GM18519 (cell line): ENCODE measurements at regions not wholly inside any gene's neighbourhood (a gene's known extent, or its start where the extent isn't known, plus 50 kb on each side); places are given as distances from the start of the nearest gene placed in this dataset.

ENCODE experiments used
- ATAC-seq: cut with Tn5 transposase; IDR thresholded peaks from one replicate; pipeline ENCODE4 v1.9.1; 2021; ENCODE audit warnings: mild to moderate bottlenecking, moderate library complexity; ENCODE audit not compliant: unreplicated experiment, low FRiP score

DNA sequence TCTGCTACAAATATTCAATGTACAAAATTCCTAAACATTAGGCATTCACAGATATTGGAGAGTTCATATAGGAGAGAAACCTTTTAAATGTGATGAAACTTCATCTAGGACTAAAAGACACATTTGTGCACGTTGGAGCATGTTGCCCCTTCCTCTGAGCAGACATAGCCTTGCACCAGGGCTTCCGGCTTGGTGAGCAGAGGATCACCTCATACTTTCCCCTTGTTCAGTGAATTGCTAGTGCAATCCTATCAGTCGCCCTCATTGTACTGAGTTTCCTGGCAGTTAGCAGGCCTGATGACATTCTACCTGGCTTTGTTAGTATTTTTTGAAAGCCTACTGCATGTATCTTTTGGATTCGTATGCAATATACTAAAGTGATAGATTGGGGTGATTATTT, 466.2 kb downstream of the SPRY1 start:
- ATAC-seq: no peak

DNA sequence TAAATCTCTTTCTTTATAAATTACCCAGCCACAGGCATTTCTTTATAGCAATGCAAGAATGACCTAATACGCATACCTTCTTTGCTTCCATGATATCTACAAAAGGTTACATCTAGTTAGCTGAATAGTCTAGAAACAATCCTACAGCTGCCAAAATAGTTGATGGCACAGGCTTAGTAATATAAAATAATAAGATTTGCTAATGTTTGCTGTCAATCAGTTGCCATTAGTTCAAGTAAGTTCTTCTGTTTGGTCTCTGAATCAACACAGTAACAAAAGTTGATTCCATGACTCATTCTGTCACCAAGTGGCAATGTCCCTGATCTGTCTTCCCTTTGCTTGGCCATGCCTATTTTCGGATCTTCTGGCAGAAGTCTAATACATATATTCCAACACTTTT, 470.2 kb downstream of the SPRY1 start:
- no peak for ATAC-seq

DNA sequence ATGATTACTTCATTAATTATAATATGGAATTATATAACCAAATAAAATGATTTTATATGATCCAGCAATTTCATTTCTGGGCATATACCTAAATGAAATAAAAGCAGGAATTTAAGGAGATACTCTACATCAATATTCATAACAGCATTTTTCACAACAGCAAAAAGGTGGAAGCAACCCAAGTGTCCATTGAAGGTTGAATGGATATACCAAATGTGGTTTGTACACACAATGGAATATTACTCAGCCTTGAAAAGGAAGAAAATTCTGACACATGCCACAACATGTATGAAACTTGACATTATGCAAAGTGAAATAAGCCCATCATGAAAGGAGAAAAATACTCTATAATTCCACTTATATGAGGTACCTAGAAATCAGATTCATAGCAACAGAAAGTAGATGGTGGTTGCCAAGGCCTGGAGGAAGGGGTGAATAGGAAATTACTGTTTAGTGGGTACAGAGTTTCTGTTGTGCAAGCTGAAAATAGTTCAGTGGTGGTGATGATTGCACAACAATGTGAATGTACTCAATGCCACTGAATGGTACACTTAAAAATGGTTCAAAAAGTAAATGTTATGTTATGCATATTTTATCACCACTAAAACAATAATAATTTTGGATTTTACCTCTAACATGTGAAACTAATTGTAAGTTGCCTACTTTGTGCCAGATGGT, 471.5 kb downstream of the SPRY1 start:
- no peak for ATAC-seq

DNA sequence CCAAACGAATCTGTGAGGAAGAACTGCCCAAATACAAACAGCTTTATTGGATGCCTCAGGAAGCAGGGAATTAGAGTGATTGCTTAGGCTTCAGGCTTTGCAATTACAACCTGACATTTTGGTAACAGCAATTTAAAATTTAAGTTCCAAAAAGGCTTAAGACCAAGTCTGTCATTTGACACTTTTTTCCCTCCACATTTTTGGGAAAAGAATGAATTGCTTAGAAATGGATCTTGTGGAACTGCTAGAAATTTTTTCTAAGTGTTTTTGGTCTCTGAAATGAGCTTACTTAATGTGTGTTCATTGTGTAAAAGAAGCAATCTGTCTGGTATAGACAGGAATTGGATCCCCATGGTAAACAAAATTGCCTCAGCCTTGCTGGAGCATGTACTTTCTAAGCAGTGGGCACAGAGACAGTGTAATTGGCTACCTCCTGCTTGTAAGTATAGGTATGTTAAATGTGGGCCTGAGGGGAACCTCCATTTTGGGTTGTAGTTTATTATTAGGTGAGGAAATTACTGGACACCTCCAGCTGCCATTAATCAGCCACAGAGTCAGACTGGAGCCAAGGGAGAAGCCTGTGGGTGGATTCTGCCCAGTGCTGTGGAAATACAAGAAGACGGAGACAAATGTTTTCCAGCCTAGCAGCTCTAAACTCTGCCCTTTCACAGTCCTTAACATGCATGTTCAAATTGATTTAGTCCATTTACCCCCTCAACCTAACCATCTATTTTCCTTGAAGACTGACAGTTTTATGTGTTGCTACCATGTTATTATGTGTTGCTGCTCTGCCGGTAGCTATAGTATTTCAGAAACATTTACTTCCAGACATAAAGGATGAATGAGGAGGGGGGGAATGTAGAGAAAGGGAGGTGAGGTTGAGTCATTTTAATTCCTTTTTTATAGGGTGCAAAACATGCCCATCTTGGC, 473.0 kb downstream of the SPRY1 start:
- ATAC-seq: no peak

DNA sequence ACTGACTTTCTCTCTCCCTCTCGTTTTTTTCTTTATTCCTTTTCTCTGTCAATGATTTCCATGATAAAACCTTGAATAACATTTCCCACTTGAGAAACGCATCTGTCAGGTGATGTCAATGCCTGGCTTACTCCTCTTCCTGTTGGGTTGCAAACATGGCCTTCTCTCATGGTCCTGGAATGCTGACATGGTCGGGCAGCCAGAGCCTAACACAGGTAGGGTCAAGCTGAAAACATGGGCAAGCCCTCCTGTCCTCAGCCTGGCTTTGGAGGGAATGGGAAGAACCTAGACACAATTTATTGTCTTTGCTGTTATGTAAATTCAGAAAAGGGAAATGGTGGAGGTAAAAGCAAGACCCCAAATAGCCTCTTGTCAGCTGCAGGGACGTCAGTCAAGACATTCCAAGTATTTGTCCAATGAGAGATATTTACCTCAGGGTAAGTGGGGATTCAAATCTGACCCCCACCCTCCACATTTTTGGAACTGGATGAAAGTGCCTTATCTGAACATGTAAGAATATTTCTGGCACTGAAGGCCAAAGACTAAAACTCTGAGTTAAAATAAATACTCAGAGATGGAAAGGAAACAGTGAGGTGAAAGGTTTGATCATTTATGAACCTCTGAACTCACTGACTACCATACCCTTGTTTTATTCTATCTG, 473.8 kb downstream of the SPRY1 start:
- no peak for ATAC-seq

DNA sequence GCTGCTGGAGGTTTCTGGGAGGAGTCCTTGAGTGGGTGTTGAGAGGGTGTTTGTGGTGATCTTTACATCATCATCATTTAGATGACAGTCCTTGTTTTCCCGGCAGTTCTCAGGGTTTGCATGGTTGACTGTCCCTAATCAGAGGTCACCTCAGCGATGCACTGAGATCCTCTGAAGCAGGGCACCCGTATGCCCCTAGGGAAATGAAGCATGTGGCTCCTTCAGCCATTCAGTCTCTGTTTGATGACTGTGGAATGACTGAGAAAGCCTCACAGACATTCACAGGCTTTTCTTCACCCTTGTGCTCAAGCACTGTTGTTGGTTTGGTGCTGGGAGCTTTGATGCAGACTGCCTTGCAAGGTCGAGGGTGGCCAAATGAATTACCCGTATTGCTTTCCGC, 474.7 kb downstream of the SPRY1 start:
- no peak for ATAC-seq

DNA sequence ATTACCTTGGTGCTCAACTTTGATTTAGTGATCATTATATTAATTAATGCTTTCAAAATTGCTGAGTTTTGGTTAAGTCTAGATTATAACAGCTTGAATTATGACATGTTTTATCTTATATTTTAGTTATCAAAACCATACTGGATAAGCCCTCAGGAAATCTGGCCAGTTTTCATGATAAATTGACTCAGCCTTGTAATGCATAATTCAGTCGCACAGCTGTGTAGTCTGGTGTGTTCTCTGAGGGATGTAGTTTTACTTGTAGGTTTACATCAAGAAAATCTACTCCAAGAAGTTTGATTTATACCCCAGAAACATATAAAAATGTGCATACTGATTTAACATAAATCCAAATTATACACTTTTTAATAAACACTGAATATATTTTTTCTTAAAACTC, 477.5 kb downstream of the SPRY1 start:
- ATAC-seq: no peak

DNA sequence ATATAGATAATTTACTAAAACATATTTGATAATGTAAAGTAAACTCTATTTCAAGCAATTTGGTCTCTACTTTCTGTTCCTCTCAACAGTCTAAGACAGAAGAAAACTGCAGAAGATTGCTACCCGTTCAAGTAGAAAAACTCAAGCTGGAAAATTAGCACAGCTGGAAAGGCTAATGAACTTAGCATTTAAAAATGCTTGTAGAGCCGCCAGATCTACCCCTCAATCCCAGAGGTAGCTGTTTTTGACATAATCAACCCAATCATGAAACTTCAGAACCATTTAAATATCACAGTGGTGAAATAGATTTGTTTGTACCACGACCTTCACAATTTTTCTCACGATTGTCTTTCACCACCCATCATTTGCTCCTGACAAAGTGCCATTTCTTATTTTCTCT, 479.5 kb downstream of the SPRY1 start:
- ATAC-seq: no peak

DNA sequence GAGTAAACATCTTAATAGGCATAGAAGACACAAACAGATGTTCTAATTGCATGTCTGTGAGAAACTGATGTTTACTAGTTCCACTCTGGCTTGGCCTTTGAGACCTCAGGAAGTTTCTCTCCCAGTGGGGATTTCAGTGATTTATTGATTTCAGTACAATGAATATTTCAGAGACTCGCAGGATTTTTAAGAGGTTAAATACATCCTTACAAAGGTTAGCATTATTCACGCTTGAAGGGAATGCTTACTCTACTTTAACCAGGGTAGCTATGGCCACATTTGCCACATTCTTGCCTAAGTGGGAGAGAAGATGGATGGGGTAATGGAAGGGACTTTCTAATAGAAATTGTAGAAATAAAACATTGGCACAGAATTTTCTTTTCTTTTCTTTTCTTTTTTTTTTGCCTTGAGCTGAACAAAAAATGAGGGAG, 480.1 kb downstream of the SPRY1 start:
- no peak for ATAC-seq

DNA sequence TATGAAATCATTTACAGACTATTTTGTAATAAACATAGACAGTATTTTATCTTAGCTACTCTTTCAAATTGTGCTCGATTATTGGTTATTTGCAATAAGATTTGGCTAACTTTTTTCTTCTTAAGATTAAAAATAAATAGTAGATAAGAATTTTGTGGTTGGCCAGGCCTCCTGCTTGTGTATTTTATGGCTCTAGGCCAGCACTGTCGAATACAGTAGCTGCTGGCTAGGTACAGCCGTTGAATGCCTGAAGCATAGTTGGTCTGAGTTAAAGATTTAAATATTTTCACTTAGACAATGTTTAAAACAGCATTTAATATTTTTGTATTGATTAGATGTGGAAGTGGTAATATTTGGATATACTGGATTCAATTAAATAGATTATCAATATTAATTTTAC, 481.0 kb downstream of the SPRY1 start:
- no peak for ATAC-seq

DNA sequence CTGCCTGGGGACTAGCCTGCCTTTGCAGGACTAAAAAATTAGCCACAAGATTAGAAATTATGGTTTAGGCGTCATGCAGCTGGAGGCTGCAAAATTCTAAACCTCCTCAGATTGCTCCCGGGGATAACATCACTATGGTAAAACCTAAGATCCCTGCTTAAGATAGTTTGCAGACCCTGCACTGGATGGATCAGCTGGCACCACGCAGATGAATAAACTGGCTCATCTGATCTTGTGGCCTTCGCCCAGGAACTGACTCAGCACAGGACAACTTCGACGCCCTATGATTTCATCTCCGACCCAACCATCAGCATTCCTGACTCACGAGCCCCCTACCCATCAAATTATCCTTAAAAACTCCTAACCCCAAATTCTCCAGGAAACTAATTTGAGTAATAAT, 482.4 kb downstream of the SPRY1 start:
- ATAC-seq: no peak

DNA sequence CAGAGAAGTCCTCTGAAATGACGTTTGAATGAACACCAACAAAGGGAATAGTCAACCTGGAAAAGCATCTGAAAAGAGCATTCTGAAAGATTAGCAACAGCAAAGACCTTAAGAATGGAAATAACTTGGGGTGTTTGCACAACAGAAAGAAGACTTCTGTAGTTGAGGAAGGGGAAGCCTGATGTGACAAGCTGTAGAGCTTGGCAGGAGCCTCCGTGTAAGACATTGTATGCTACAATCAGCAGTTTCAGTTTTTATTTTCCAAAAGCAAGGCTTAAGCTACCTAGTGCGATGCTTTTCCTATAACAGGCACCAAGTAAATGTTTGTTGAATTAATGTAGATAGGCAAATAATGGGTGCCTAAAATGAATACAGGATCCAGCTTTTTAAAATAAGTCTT, 484.0 kb downstream of the SPRY1 start:
- ATAC-seq: no peak

DNA sequence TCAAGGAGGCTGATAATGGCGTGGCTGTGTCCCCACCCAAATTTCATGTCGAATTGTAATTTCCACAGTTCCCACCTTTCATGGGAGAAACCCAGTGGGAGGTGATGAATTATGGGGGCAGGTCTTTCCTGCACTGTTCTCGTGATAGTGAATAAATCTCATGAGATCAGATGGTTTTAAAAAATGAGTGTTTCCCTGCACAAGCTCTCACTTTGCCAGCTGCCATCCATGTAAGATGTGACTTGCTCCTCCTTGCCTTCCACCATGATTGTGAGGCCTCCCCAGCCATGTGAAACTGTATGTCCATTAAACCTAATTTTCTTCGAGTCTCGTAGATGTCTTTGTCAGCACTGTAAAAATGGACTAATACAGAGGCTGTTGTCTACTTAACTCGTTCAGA, 488.3 kb downstream of the SPRY1 start:
- ATAC-seq: no peak

DNA sequence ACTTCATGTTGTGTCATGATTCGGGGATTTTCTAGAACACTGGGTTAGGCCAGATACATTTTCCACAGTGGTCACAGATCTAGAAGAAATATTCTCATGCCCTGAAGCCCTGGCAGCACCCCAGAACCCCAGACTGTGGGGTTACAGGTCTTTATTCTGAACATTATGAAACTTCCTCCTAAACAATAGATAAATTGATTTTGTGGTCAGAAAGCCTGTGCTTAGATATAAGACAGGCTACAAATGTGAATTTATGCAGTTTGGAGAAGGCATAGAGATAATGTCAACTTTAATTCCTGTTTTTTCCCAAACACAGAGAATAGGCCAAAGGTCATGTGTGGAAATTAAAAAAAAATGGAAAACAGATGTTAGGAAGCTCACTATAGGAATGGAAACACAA, 492.9 kb downstream of the SPRY1 start:
- no peak for ATAC-seq

DNA sequence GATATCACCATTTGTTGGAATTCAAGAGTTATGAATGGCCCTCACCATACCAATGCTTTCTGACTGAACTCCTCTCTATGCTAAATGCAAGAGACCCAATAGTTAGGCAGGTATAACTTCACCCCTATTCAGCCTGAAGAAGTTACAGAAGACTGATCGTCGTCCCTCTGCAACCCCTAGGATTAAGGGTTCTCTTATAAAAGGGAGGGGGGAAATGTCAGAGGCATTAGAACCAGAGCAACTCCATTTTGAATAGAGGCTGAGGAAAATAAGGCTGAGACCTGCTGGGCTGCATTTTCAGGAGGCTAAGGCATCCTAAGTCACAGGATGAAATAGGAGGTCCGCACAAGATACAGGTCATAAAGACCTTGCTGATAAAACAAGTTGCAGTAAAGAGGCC, 494.3 kb downstream of the SPRY1 start:
- ATAC-seq: no peak

DNA sequence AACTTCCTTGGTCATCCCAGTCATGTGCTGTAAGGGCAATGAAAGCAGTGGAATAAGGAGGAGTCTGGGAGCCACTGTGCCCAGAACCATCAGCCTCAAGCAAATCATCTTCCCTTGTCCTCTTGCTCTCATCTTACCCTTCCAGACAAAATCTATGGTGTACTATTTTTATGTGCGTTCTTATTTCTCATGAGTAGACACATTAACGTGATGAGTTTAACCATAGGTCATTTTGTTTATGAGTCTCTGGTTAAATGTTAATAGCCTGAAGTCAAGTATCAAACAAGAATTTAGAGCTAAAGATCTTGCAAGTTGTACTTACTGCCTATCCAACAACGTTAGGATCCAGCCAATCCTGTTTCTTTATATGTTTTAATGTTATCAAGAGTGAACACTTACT, 495.3 kb downstream of the SPRY1 start:
- ATAC-seq: no peak

DNA sequence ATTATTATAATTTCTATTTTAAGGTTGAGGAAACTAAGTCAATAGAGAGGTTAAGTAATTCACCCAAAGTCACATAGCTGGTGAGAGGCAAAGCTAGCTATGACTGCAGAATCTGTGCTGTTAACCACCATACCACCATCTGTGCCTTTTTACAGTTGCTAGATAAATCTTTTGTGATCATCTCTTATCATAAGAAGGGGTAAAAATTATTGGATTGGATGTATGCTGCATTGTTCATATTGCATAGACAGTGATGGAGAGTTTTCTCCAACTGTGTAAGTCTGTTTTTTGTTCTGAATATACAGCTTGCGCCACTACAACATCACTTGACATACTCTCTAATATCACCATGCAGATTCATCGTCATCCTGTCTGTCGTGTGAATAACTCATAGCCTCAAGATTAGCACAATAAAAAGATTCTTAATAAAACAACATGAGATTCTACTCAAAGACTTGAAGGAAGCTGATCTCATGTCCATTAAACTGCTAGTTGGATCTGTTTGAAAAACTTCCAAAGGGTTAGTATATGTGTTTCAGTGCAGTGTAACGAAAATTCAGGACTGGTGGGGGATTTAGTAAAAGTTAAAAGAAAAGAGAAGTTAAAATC, 495.9 kb downstream of the SPRY1 start:
- no peak for ATAC-seq

DNA sequence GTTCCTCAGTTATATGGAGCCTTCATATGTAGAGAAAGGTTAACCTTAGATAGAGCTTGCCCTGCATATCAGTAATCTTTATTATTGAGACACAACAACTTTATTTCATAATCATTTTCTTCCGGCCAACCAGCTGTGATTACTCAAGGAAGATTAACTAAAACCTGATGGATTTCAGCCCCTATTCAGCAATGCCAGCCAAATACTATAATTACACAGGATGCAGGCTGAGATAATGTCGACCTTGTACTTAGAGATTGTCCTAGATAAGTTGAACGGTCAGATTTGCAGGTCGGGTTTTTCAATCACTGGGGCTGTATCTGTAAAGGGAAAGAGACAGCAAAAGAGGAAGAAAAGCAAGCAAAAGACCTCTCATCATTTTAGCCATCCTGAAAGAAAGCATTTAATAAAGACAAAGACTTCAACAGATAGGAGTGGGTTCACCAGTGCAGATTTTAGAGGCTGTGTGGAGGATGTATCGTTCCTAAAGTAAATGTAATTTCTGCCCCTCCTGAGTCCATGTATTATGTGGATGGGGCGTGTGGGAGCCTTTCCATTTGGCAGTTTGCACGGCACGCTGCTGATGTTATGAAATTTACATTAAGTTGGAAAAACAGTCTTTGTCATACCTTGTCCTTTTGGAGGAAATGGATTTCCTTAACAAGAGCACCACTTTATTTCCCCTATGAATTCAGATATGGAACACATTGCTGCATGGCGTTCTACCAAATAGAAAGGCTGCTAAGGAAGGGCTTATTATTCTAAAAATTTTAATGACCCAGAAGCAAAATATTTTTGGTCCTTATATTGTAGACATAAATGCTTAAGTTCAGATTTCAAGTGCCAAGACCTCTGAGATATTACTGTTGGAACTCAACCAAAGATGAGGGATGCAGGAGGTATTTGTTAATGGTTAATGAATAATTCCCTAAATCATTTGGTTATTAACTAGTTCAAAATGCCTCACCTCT, 496.7 kb downstream of the SPRY1 start:
- ATAC-seq: no peak

DNA sequence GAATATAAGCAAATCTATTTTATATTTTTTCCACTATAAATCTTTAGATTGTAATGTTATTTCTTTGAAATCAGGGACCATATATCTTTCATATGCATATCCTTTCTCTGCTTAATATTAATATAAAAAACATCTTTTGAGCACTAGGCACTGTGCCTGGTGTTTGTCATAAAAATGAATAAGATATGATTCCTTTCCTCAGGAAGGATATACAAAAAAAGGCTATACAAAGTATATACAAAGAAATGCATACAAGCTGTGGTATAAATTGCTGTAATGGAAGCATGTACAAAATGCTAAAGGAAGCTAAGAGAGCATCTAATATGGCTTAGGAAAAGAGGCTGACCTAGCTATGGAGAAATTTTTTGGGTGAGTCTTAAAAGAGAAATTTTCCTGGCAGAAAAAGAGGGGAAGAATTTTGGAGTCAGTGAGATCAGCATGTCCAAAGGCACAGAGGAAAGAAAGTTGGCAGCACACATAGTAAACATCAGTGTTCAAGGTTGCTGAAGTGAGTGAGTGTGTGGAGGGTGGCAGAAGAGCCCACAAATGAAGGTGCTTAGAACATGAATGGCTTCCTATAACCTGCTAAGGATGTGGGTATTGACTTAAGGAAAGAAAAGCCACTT, 500.0 kb downstream of the SPRY1 start:
- no peak for ATAC-seq
